GM18511 (cell line): ENCODE measurements at regions not wholly inside any gene's neighbourhood (a gene's known extent, or its start where the extent isn't known, plus 50 kb on each side); places are given as distances from the start of the nearest gene placed in this dataset.
A peak's percentile ranks its signal among the peaks of the same experiment; 100 is the strongest.

Experiments
- ATAC-seq: cut with Tn5 transposase; IDR thresholded peaks from one replicate; pipeline ENCODE4 v1.9.1; 2021; ENCODE audit warnings: mild to moderate bottlenecking, moderate library complexity; ENCODE audit not compliant: unreplicated experiment

DNA sequence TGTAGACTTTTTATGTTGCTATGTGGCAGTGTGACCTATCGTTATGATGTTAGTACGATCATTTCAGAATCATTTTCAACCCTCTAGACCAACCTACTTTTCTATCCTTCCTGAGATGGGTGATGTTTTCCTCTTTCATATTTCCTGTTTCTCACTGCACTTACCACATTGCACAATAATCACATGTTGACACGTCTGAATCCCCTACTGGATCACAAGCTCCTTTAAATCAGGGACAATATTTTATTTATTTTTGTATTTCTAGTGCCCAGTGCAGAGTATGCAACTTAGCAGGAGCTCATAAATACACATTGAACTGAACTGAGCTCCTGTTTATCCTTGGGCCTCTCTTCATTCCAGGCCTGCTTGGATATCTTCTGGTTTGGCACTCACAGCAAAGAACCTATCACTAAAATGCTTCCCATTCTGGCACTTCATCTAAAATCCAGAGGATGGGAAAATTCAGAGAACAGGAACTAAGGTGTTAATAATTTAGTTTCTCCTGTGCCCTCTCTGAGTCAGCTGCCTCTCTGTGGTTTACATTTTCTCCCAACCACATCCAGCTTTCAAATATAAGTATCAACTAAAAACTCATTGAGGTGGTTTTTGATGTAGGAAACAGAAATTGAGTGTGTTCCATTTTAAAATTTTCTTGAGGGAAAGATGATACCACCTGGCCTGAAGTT is 69.4 kb upstream of the DYRK2 start:
- no peak for ATAC-seq

GRCh38 chr12:67579662-67580003 is 68.9 kb upstream of the DYRK2 start:
- ATAC-seq: no peak

DNA sequence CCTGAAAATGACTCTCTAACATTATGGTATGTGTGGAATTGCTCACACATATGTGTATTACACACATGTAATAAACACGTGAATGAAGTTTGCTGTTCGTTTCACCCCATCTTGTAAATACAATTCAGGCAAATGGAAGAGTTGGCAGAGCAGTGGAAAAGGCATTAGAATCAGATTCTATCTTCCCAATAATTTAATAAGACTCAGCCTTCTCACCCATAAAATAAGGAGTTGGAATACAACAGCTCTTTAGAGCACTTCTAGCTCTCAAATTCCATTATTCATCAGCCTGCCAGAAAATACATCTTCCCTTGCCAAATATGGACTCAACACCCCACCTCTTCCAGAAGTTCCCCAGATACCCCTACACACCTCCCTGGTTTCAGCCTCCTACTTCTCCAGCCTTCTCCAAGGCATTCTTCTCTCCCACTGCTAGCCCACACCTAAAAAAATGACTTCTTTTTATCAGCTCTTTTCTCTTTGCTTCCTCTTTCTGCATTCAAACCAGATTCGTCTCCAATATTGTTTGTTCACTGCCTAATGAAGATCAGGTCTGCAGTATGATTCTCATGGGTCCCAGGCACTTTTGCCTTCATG is 66.2 kb upstream of the DYRK2 start:
- no peak for ATAC-seq

GRCh38 chr12:67582844-67583243 is 65.7 kb upstream of the DYRK2 start:
- ATAC-seq: no peak

- no peak for ATAC-seq
Observed at GRCh38 chr12:67586951-67587350, 61.6 kb upstream of the DYRK2 start.

DNA sequence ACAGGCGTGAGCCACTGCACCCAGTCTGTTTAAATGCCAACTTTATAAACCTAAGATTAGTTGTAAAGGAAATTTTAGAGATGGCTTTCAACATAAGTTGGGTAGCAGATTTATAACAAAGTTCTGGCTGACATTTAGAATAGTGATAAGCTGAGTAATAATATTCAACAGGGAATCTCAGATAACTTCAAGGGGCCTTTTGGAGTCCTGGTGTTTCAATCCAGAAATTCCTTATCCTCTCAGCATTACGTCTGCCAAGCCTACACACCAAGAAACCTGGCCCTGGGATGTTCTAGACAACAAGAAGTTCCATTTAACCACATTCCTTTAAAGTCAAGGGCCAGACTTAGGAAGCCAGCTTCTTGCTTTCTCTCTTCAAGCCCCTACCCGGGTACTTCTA is 59.5 kb upstream of the DYRK2 start:
- no peak for ATAC-seq

- no peak for ATAC-seq
Observed at GRCh38 chr12:67590149-67590790, 58.3 kb upstream of the DYRK2 start.

GRCh38 chr12:67592228-67593011 is 56.1 kb upstream of the DYRK2 start:
- peak; percentile 93 for ATAC-seq

GRCh38 chr12:67593041-67593440 is 55.5 kb upstream of the DYRK2 start:
- peak; percentile 25 for ATAC-seq

GRCh38 chr12:67593461-67594330 is 54.8 kb upstream of the DYRK2 start:
- no peak for ATAC-seq

GRCh38 chr12:67594888-67595287 is 53.7 kb upstream of the DYRK2 start:
- no peak for ATAC-seq

DNA sequence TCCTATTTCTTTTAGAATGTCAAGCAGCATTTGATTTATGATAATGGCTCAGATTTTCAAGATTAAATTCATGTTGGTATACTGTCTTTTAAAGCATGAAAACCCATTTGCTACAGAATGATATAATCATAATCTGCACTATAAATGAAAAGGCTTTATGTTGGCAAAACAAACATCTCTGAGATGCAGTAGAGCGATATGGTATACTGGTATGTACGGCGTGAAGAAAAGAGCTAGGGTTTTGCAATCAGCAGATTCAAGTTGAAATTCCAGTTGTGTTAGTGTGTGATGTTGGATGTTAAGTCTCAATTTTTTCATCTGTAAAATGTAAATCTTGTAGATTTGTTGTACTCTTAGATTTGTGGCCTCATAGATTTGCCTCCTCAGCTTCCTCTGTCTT is 53.2 kb upstream of the DYRK2 start:
- no peak for ATAC-seq

DNA sequence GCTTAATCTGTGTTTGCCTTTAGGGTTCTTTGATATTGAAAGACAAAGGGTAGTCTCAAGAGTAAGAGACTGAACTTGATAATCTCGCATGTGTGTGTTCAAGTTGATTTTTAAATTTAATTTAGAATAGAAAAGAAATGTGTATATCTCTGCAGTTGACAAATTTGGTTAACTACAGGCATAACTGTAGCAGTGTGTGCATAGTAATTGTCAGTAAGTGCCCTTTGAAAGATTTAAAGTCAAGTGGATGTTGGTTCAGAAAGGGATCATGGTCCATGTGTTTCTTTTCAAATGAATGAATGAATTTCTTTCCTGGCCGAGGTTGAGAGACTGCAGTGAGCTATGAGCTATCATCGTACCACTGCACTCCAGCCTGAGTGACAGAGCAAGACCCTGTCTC is 49.9 kb upstream of the DYRK2 start:
- no peak for ATAC-seq
